Left forelimb (tissue), 1 donor: ENCODE measurements at regions not wholly inside any gene's neighbourhood (a gene's known extent, or its start where the extent isn't known, plus 50 kb on each side); places are given as distances from the start of the nearest gene placed in this dataset.
"Not testable (repeated sequence)": the region's sequence is repeated elsewhere in the genome, so short reads cannot be mapped to it uniquely, and the experiment has no call there.

Experiments used
- DNase-seq: peaks from one replicate; pipeline ENCODE4 v3.0.0-alpha.2; 2018; ENCODE audit warnings: low spot score

DNA sequence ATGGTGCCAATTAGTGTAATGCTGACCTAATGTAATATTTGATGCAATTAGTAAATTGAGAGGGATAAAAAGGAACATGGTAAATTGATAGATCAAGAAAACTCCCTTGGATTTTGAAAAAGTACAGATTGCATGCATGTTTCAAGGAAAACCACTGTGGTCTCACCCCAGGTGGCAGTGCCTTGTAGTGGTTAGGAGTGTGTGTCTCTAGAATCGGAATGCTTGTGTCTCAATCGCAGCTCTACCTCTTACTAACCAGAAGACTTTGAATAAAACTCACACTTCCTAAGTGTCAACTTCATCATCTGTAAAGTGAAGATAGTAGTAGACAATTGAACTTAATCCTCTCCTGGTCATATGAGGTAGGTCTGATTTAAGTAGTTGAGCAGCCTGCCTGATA lies 128.9 kb upstream of the GOT2 start:
- no peak for DNase-seq

DNA sequence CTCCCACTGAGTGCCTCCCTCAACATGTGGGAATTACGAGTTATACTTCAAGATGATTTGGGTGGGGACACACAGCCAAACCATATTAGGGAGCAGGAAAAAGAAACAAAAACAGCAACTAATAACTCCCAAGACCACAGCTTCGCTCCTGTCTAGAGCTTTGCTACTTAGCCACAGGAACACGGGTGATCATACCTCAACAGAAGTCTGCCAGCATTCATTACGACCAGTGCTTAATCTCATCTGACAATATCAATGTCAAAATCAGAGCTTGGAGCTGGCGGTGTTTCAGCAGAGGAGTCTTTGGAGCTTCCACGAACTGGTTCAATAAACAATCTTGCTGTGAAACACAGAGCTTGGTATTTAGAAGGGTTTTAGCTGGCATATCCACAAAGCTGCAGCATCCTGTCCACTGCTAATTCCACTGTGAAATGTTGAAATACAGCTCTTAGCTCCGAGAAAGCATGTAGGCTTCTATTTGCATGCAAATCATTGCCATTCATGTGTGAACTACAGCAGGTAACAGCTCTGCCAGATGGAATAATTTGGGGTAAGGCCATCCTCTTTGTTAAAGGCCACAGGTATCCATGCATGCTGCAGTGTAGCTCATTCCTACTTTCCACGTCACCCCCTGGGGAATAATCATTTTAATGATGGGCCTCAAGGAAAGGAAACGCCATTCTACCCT lies 128.4 kb upstream of the GOT2 start:
- DNase-seq: no peak

DNA sequence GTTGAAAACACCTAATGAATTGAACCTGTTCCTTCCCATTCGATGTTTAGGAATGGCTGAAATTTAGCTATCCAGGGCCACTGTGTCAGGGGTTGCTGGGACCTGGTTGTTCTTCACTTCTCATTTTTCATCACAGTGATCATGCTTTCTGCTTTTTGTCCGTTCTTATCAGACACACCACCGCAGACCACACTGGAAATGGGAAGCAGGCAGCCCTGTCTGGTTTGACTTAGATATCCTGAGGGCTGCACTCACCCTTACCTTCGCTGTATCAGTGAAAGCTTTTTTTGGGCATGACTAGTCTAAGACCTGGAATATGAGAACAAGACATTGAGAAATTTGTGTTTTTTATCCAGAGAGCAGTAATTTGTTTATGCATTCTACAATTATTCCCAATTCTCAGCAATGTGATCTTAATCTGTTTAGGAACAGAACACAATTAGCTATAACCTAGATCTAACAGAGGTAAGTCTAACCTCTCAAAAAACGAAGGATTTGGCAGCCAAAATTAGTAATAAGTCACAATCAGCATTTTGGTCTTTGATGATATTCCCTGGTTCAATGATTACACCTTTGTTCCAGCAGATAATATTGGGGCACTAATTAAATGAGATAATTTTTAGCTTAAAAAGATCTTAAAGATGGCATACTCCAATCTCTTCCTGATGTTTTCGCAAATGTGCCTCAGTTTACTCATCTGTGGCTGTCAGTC lies 126.0 kb upstream of the GOT2 start:
- DNase-seq: no peak

DNA sequence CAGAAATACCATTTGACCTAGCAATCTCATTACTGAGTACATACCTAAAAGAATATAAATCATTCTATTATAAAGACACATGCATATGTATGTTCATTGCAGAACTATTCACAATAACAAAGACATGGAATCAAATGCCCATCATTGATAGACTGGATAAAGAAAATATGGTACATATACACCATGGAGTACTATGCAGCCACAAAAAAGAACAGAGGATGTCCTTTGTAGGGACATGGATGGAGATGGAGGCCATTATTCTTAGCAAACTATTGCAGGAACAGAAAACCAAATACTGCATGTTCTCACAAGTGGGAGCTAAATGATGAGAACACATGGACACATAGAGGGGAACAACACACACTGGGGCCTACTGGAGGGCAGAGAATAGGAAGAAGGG lies 124.5 kb upstream of the GOT2 start:
- not testable (repeated sequence) for DNase-seq

DNA sequence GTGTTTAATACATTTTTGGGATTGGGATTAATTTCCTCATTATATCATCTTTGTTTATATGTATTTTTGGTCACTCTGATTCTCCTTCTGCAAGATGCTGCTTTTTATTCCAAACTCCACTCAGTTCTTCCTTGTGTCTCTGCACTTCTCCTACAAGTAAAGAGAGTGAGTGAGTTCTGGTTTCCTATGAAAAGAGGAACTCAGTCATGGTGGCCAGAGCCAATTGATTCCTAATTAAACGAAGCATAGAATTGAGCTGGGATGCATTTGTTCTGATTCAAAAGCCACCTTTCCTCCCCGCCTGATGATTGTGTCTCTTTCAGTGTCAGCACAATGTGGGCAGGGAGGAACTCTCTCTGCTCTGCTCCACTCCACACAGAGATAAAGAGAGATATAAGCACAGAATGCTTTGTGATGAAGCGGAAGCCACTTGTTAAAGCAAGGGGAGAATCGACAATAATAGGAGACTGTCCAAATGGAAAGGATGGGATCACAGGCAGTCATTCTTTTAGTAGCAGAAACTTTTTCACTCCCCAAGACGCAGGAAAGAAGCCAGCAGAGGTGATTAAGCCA lies 121.3 kb upstream of the GOT2 start:
- no peak for DNase-seq

DNA sequence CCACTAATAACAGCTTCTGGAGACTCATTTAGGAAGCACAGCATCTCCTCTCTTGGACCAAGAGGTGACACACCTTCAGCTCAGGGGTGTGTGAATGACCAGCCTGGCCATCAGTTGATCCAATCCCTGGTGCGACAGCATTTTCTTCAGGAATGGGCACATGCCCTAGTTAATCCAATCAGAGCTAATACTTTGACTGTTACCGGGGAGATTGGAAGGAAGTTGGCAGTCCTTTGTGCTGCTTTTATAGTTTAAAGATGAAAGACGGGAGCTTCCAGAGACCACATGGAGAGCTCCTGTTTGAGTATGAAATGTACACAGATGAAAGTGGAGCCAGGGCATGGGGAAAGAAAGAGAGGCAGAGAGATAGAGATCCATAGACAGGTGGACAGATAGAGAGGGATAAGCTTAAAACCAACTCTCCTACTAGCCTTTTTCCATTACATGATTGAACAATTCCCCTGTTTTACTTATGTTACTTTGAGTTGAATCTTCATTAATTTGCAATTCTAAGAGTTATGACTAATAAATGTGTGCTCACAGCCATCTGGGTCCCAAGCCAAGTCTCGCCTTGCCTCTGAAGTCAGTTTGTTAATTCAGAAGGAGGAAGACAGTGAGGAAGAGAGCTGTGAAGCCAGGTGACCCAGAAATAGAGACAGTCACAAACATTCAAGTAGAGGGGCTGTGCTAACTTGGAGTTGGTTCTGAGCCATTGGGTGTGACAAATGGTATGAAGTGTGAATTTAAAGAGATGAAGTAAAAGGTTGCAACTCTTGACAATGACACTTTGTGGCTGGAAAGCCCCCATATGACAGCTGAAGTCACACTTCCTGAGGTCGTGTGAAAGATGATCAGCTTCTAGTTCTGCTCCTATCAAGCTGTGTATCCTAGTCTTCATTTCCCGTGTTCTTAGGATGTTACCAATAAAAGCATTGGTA lies 120.0 kb upstream of the GOT2 start:
- DNase-seq: no peak

DNA sequence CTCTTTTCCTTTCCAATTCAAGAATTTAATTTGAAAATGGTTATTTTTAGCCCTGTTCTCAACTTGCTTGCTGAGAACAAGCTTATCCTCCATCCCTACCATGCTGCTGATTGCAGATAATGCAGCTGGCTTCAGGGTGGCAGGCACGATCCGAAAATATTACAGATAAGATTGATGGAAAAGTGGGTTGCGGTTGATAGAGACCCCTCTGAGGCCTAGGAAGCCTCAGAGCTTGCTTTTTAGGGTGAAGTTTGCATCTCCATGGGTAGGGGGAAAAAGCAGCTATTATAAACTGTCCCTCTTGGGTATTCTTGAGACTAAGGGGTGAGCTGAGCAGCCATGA lies 116.5 kb upstream of the GOT2 start:
- no peak for DNase-seq

DNA sequence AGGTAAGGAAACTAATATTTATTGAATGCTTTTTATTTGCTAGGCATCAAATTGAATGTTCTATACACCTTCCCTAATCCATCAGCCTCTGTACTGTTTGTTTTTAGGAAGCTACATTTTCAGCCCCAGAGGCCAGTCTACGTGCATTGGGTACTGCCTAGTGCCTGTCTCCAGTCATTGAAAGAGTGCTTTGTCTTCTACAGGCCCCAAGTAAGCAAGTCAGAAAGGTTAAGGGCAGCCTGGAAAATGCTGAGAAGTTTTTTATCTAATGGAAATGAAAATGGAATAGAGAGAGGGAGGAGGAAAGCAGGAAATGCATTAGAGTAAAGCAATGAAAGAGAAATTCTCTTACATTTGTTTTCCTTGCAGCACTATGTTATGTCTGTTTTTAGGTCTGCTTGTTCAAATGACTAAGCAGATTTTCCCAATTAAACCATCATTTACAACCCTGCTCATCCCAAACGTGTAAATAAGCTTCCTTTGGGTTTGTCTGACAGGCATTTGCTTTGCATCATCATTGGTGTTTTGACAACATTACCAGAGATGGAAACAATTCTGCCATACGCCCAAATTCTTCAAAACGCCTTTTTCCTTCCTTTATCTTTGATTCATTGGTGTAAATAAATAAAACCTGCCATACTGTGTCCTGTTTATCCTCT lies 116.0 kb upstream of the GOT2 start:
- no peak for DNase-seq

DNA sequence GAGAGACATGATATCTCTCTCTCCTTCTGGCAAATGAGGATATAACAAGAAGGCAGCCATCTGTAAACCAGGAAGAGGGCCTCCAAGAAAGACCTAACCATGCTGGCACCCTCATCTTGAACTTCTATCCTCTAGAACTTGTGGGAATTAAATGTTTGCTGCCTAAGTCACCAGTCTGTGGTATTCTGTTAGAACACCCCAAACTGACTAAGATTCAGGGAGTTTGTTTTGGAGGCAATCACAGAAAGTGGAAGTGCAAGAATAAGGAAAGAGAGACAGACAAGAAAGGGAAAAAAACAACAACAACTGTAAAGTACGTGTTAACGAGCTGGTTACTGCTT lies 114.5 kb upstream of the GOT2 start:
- DNase-seq: no peak

DNA sequence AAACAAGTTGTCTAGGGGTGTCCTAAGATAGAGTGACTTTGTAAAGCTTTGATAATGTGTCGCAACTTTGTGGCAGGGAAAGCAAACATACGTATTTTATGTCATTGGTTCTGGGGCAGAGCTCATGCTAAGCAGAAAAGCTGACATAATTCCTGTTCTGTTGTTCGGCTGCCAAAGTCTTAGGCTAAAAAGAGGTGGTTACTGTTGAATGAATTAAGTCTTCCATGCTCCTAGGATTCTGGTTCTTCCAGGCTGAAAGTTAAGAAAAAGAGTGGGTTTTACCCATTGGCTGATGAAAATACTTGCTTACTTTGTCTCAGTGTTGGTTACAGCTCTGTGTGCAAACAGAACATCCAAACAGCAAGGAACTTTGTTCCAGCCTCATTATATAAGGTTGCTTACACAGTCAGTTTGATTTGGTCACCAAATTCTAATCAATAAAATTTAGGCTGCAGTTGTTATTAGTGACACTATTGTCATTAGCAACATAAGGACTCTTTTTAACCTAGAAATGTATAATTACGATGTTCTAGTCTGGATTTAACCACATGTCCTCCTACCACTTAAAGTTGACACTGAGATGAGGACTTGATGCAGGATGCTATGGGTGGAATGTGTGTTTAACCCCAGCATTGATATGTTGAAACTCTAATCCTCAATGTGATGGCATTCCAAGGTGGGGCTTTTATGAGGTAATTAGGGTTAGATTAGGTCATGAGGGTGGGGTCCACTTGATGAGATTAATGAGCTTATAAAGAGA lies 114.0 kb upstream of the GOT2 start:
- DNase-seq: no peak

DNA sequence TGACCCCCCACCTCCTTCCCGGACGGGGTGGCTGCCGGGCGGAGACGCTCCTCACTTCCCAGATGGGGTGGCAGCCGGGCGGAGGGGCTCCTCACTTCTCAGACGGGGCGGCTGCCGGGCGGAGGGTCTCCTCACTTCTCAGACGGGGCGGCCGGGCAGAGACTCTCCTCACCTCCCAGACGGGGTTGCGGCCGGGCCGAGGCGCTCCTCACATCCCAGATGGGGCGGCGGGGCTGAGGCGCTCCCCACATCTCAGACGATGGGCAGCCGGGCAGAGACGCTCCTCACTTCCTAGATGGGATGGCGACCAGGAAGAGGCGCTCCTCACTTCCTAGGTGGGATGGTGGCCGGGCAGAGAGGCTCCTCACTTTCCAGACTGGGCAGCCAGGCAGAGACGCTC lies 112.1 kb upstream of the GOT2 start:
- not testable (repeated sequence) for DNase-seq

DNA sequence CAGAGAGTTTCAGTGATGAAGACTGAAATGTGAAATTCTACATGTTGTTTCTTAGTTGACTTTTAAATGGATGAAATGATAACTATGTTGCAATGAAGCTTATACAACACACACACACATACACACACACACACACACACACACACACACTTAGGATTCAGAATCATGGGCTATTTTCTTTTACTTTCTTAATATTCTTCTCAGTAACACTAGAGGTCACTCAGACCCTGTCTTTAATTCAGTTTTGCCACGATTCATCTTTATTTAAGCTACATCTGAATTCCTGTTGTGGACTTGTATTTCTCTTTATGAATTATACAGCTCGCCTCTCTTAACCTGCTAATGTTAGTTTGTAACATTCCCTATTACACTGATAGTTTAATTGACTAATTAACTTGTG lies 109.6 kb upstream of the GOT2 start:
- DNase-seq: no peak

DNA sequence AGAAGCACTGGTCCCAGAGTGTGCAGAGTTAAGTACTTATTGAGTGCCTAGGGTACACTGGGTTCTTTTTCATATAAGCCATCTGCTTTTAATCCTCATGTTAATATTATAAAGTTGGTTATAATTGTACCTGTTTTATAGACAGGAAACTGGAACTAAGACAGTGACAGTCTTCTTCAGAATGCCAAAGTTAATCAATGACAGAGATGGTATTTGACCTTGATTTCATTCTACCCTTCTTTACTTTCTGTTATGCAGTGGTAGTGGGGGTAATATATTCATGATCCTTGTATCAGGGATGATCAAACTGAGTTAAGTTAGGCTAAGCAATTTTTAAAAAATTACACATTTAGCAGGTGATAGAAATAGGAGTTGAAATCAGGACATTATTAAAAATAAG lies 108.6 kb upstream of the GOT2 start:
- no peak for DNase-seq

DNA sequence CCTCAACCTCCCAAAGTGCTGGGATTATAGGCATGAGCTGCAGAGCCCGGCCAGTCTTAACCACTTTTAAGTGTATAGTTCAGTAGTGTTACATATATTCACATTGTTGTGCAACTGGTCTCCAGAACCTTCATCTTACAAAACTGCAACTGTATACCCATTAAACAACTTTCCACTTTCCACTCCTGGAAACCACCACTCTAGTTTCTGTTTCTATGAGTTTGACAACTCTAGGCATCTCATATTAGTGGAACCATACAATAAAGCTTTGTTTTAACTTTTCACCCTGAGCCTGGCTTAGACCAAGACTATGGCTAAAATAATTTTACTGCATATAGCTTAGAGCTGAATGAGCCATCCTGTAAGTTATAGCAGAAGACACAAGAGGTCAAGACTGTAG lies 108.0 kb upstream of the GOT2 start:
- no peak for DNase-seq

DNA sequence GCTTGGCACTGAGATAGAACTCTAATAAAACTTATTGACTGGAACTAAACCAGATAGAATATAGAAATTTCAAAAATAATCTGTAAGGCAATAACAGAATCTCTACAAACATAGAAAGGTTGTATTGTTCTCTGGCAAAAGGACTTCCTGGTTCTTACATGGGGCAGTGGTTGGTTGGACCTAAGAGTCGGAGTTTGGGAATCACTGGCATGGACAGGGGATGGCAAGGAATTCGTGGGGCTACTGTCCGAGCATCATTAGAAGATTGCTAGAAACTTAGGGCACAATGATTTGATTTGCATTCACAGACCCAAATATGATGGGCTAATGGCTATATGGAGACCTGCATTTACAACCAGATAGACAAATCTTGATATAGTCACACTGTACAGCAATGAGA lies 103.8 kb upstream of the GOT2 start:
- DNase-seq: no peak

DNA sequence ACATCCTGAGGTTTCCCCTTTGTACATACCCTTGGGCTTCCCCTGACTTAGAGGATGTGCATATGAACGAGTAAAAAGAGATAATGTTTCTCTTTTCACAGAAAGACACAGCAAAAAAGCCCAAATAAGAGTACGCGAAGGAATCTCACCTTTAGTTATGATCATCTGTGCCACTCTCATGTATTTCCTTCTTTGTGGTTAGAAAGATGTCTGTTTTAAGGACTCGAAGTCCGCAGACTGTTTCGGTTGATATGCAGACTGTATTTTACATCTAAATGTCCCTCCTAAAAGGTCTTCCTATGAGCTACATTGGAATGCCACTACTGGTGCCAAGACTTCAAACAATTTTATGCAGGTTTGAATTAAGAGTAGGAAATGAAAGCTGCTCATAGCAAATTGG lies 102.3 kb upstream of the GOT2 start:
- no peak for DNase-seq

DNA sequence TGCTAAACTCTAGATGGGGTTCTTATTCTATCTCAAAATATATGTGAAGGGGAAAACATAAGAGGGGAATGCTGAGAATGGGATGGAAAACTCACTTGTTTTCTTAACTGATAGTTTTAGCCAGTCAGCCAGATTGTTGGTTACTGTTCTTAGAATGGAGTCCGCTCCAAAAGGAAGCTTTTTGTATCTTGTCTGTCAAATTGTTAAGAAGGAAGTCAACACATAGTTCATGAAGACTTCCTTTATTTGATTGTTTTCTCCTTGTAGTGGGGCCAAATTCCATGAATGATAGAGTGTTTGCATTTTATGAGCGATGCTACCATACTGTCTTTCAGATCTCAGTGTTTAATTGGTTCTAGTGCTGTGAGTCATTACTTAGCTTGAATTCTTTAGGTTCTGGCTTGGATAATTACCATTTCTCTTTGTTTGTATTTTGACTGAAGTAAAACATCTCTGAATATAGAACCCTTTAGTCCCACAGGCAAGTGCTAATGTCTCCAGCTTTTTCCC lies 98.3 kb upstream of the GOT2 start:
- DNase-seq: no peak

DNA sequence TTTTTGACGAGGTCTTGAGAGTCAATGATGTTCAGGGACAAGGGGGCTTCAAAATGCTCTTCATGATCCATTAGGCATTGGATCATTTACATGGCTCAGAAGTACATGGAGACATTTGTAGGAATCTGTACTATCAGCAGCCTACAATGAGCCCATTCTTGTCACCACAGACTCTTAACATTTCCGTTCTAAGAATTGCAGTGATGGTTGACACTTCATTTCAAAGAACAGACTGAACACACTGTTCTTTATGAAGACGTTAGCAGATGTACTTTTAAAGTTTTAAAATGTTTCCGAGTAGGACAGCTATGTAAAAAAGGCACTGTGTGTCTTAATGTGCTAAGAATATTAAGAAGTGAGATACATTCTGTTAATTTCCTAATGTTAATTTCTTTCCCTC lies 97.3 kb upstream of the GOT2 start:
- no peak for DNase-seq

DNA sequence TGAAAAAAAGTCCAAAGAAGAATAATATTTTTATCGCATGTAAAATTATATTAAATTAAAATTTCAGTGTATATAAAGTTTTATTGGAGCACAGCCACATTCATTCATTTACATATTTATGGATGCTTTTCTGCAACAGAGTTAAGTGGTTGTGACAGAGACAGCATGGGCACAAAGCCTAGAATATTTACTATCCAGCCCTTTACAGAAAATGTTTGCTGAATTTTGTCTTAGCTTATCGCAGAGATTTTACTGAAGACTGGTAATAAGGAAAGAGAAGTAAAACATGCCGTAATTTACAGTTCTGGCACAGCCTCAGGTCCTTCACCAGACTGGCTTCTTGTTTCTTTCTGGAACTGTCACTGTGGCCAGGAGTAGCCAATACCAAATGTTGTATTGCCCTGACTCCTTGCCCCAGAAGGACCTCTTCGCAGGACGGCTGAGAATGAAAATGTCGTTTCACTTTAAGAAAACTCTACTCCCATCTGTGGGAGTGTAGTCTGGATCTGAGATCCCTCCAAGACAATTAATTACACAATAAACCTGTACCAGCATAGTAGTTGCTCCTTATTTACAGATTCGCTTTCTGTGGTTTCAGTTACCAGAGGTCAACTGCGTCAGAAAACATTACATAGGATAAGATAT lies 94.9 kb upstream of the GOT2 start:
- no peak for DNase-seq

DNA sequence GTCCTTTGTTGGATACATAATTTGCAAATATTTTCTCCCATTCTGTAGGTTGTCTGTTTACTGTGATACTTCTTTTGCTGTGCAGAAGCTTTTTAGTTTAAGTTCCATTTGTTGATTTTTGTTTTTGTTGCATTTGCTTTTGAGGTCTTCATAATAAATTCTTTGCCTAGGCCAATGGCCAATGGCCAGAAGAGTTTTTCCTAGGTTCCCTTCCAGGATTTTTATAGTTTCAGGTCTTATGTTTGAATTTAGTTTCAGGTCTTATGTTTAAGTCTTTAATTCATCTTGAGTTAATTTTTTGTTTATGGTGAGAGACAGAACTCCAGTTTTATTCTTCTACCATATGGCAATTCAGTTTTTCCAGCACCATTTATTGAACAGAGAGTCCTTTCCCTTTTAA lies 90.1 kb upstream of the GOT2 start:
- no peak for DNase-seq

DNA sequence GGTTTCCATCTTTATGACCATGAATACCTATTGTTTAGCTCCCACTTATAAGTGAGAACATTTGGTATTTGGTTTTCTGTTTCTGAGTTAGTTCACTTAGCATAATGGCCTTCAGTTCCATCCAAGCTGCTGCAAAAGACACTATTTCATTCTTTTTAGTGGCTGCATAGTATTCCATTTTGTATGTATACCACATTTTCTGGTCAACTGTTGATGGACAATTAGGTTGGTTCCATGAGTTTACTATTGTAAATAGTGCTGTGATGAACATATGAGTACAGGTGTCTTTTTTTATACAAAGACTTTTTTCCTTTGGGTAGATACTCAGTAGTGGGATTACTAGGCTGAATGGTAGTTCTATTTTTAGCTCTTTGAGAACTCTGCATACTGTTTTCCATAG lies 87.8 kb upstream of the GOT2 start:
- DNase-seq: no peak
